Activated naive CD8-positive, alpha-beta T cell treated with anti-CD3 and anti-CD28 coated beads for 36 hours (primary cell): ENCODE measurements at regions not wholly inside any gene's neighbourhood (a gene's known extent, or its start where the extent isn't known, plus 50 kb on each side); places are given as distances from the start of the nearest gene placed in this dataset.

Experiments
- DNase-seq: peaks from one replicate; pipeline ENCODE4 v3.0.0; 2021
- H3K27ac Mint-ChIP-seq: one replicate; pipeline ENCODE4 v1.8.0; 2022; ENCODE audit warnings: mild to moderate bottlenecking, moderate library complexity, mixed read lengths
- H3K27me3 Mint-ChIP-seq: one replicate; pipeline ENCODE4 v1.8.0; 2022; ENCODE audit warnings: mild to moderate bottlenecking, mixed read lengths
- H3K36me3 Mint-ChIP-seq: one replicate; pipeline ENCODE4 v1.8.0; 2021; ENCODE audit warnings: mild to moderate bottlenecking, mixed read lengths
- H3K4me1 Mint-ChIP-seq: one replicate; pipeline ENCODE4 v1.8.0; 2021; ENCODE audit warnings: mixed read lengths
- H3K4me3 Mint-ChIP-seq: one replicate; pipeline ENCODE4 v1.8.0; 2022; ENCODE audit warnings: mild to moderate bottlenecking, moderate library complexity, mixed read lengths
- H3K9me3 Mint-ChIP-seq: one replicate; pipeline ENCODE4 v1.8.0; 2022; ENCODE audit warnings: mixed read lengths

DNA sequence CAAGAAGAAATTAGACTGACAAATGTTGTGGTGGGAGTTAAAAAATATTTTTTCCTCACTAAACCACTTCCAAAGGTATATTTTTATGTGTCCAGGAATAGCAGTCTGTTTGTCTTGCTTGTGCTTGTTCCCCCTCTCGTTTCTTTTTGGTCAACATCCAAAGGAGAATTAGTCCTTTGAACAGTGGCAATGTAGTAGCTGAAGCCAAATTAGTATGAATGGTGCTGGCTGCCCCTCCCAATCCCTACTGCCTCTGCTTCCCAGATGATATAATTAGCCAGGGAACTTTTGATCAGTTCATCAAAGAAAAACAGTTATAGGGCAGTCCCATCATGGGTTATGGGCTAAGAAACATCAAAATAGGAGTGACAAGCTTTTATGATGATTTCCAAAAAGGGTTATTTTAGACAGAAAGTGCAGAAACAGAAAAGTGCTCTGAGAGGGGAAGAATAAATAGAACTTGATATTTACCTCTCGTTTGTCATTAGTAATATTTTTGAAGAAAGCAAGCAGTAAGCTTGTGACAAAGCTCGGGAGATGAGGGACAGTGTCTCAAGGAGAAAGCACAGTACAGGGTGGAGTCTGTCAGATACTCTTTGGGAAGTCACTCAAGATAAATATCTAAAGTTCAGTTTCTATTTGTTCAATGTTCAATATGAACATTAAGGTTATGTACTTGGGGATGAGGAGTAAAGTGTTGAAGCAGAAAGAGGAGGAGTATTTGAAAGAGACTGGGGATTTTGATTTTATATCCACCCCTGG is 239.1 kb downstream of the HLX start:
- H3K36me3 Mint-ChIP-seq: no peaks in the 10 kb centered on the region
- H3K9me3 Mint-ChIP-seq: no peaks in the 10 kb centered on the region
- no peak for DNase-seq
- peaks cover 12% of the 10 kb centered on the region for H3K27me3 Mint-ChIP-seq
- H3K4me1 Mint-ChIP-seq: no peaks in the 10 kb centered on the region
- no peak overlapping the region for H3K27ac Mint-ChIP-seq
- H3K4me3 Mint-ChIP-seq: no peak overlapping the region

DNA sequence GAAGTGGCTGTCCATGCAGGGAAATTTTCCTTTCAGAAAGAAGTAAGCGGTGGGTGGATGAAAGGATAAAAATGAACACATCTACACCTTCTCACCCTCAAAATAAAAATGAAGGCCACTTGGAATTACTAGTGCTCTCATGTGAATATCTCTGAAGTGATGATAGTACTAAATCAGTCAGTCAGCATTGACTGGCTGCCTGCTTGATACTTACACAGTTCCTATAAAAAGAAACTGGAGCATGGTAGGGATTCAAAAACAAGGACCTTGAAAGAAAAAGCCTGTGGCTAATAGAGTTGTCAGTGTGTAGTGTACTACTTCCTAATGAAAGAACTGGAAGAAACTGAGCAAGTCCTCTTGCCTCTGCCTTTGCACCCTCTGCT is 239.7 kb downstream of the HLX start:
- Mint-ChIP-seq H3K36me3 (no peaks in the 10 kb centered on the region), H3K9me3 (no peaks in the 10 kb centered on the region), H3K27ac (no peak overlapping the region), H3K27me3 (peaks cover 12% of the 10 kb centered on the region), H3K4me3 (no peak overlapping the region), H3K4me1 (no peaks in the 10 kb centered on the region)
- DNase-seq: no peak

DNA sequence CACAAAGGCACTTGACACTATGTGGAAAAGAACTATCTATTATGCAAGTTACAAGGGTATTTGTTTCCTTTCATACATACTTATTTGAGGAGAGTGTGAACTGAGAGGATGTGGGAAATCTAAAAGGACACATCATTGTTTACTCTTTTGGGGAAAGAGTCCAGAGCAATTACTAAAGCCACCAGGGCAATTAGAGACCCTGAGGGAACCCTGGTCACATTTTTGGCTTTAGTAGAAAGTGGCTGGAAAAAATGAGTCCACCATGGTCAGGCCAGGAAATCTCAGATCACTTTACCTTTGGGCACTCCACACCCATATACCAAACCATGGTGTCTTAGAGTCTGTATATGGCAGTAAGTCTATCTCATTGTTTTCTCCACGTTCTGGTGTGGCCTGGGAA is 243.3 kb downstream of the HLX start:
- Mint-ChIP-seq H3K27me3 (peaks cover 10% of the 10 kb centered on the region), H3K4me1 (no peaks in the 10 kb centered on the region), H3K9me3 (peaks cover 2% of the 10 kb centered on the region), H3K4me3 (no peak overlapping the region), H3K36me3 (no peaks in the 10 kb centered on the region), H3K27ac (no peak overlapping the region)
- no peak for DNase-seq

DNA sequence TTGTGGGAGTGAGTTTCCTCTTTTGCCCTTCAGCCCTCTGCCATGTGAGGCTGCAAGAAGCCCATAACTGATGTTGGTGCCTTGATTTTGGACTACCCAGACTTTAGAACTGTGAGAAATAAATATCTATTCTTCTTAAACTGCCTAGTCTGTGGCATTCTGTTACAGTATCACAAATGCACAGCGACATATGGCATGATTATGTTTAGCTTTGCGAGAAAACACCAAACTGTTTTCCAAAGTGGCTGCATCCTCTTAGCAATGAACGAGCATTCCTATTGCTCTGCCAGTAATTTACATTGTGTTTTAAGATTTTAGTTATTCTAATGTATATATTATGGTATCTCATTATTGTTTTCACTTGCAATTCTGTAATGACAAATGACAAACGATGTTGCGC is 246.7 kb downstream of the HLX start:
- Mint-ChIP-seq H3K4me3 (no peak overlapping the region), H3K9me3 (peaks cover 11% of the 10 kb centered on the region), H3K27ac (no peak overlapping the region), H3K27me3 (peaks cover 10% of the 10 kb centered on the region), H3K4me1 (no peaks in the 10 kb centered on the region), H3K36me3 (no peaks in the 10 kb centered on the region)
- DNase-seq: no peak

DNA sequence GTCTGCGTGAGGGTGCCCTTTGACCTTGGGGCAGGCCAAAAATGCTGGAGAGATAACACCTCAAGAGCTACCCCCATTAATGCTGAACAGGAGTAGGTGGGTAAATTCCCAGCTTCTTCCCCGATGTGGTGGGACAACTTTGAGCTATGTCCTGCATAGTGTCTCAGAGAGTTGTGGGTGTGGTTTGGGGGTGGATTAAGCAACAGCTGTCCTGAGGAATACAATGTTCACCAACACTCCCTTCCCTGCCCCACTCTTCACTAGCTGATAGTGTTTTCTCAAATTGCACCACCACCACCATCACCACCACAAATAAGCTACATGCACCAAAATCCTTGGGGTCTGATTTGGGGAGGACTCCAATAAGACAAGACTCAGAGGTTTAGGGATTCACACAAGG is 258.4 kb downstream of the HLX start:
- H3K27me3 Mint-ChIP-seq: peaks cover 4% of the 10 kb centered on the region
- H3K9me3 Mint-ChIP-seq: no peaks in the 10 kb centered on the region
- H3K4me3 Mint-ChIP-seq: no peak overlapping the region
- no peaks in the 10 kb centered on the region for H3K36me3 Mint-ChIP-seq
- H3K27ac Mint-ChIP-seq: no peak overlapping the region
- DNase-seq: no peak
- H3K4me1 Mint-ChIP-seq: no peaks in the 10 kb centered on the region

GRCh38 chr1:221138516-221138915 is 259.3 kb downstream of the HLX start:
- Mint-ChIP-seq H3K4me3 (no peak overlapping the region), H3K27me3 (no peaks in the 10 kb centered on the region), H3K27ac (no peak overlapping the region), H3K4me1 (no peaks in the 10 kb centered on the region), H3K9me3 (no peaks in the 10 kb centered on the region), H3K36me3 (no peaks in the 10 kb centered on the region)
- DNase-seq: no peak

GRCh38 chr1:221139991-221140390 is 260.7 kb downstream of the HLX start:
- Mint-ChIP-seq H3K9me3 (no peaks in the 10 kb centered on the region), H3K27me3 (no peaks in the 10 kb centered on the region), H3K36me3 (no peaks in the 10 kb centered on the region), H3K27ac (no peak overlapping the region), H3K4me1 (no peaks in the 10 kb centered on the region), H3K4me3 (no peak overlapping the region)
- DNase-seq: no peak

GRCh38 chr1:221141096-221141495 is 261.9 kb downstream of the HLX start:
- no peaks in the 10 kb centered on the region for H3K36me3 Mint-ChIP-seq
- peaks cover 2% of the 10 kb centered on the region for H3K9me3 Mint-ChIP-seq
- DNase-seq: no peak

GRCh38 chr1:221141606-221142285 is 262.5 kb downstream of the HLX start:
- H3K9me3 Mint-ChIP-seq: peaks cover 2% of the 10 kb centered on the region
- no peaks in the 10 kb centered on the region for H3K4me1 Mint-ChIP-seq
- no peak overlapping the region for H3K4me3 Mint-ChIP-seq
- no peaks in the 10 kb centered on the region for H3K27me3 Mint-ChIP-seq
- no peak overlapping the region for H3K27ac Mint-ChIP-seq
- DNase-seq: no peak
- H3K36me3 Mint-ChIP-seq: no peaks in the 10 kb centered on the region

More at GRCh38 chr1:221141096-221141495, 261.9 kb downstream of the HLX start:
- H3K4me1 Mint-ChIP-seq: no peaks in the 10 kb centered on the region
- no peak overlapping the region for H3K4me3 Mint-ChIP-seq
- H3K27ac Mint-ChIP-seq: no peak overlapping the region
- no peaks in the 10 kb centered on the region for H3K27me3 Mint-ChIP-seq

GRCh38 chr1:221148660-221149059 is 269.4 kb downstream of the HLX start:
- peaks cover 5% of the 10 kb centered on the region for H3K9me3 Mint-ChIP-seq
- no peaks in the 10 kb centered on the region for H3K4me1 Mint-ChIP-seq
- H3K36me3 Mint-ChIP-seq: no peaks in the 10 kb centered on the region
- H3K27ac Mint-ChIP-seq: no peak overlapping the region
- no peaks in the 10 kb centered on the region for H3K27me3 Mint-ChIP-seq
- no peak for DNase-seq
- no peak overlapping the region for H3K4me3 Mint-ChIP-seq

- DNase-seq: no peak
- Mint-ChIP-seq H3K27me3 (no peaks in the 10 kb centered on the region), H3K27ac (no peak overlapping the region), H3K36me3 (no peaks in the 10 kb centered on the region), H3K4me1 (no peaks in the 10 kb centered on the region), H3K4me3 (no peak overlapping the region), H3K9me3 (peaks cover 5% of the 10 kb centered on the region)
Observed at GRCh38 chr1:221149111-221149510, 269.9 kb downstream of the HLX start.

GRCh38 chr1:221149555-221150075 is 270.4 kb downstream of the HLX start:
- Mint-ChIP-seq H3K27ac (no peak overlapping the region), H3K9me3 (peaks cover 5% of the 10 kb centered on the region), H3K4me3 (no peak overlapping the region), H3K36me3 (no peaks in the 10 kb centered on the region), H3K27me3 (no peaks in the 10 kb centered on the region), H3K4me1 (no peaks in the 10 kb centered on the region)
- DNase-seq: no peak

GRCh38 chr1:221150996-221151395 is 271.8 kb downstream of the HLX start:
- Mint-ChIP-seq H3K4me3 (no peak overlapping the region), H3K27me3 (no peaks in the 10 kb centered on the region), H3K9me3 (peaks cover 4% of the 10 kb centered on the region), H3K36me3 (no peaks in the 10 kb centered on the region), H3K27ac (no peak overlapping the region), H3K4me1 (no peaks in the 10 kb centered on the region)
- DNase-seq: no peak

DNA sequence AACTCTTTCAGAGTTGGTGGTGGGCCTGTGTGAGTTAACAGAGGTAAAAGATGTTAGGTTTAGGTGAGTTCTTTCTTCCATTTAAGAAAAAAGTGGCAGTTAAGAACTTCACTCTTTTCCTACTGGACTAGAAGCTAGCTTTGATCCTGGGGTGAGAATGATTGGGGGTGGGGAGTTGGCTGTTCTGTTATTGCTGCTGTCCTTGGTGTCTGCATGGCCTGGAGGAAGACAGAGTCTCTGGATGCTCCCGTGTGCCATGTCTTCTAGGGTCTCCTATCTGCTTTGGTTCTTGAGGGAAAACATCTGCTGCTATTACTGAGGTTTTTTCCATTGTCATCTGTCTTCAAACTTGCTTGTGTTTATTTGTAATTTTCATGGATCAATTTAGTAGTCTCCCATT is 275.7 kb downstream of the HLX start:
- Mint-ChIP-seq H3K27ac (no peak overlapping the region), H3K36me3 (no peaks in the 10 kb centered on the region), H3K9me3 (peaks cover 2% of the 10 kb centered on the region), H3K4me3 (no peak overlapping the region), H3K27me3 (no peaks in the 10 kb centered on the region), H3K4me1 (no peaks in the 10 kb centered on the region)
- no peak for DNase-seq

- Mint-ChIP-seq H3K36me3 (no peaks in the 10 kb centered on the region), H3K27ac (no peak overlapping the region), H3K4me3 (no peak overlapping the region), H3K27me3 (peaks cover 5% of the 10 kb centered on the region), H3K4me1 (no peaks in the 10 kb centered on the region), H3K9me3 (peaks cover 1% of the 10 kb centered on the region)
- DNase-seq: no peak
Observed at GRCh38 chr1:221157026-221157761, 278.0 kb downstream of the HLX start.
